Right lobe of liver (tissue), 6 donors: ENCODE measurements at regions not wholly inside any gene's neighbourhood (a gene's known extent, or its start where the extent isn't known, plus 50 kb on each side); places are given as distances from the start of the nearest gene placed in this dataset.

ENCODE experiments used
- ATAC-seq, 4 donors: fragments of 200-7000 bp; cut with Tn5 transposase; one replicate each; pipeline ENCODE4 v1.9.1; 2020; ENCODE audit warnings: mild to moderate bottlenecking in 4 of 4, moderate library complexity in 4 of 4
- DNase-seq, 3 donors: peaks; one replicate each; pipeline ENCODE4 v3.0.0-alpha.2; 2020
- H3K27ac ChIP-seq, 3 donors: fragments of 200-600 bp; one replicate each; pipeline ENCODE4 v1.8.0; 2022
- H3K27me3 ChIP-seq, 2 donors: fragments of 200-600 bp; one replicate each; pipeline ENCODE4 v1.8.0; 2022
- H3K36me3 ChIP-seq, 4 donors: fragments of 200-600 bp; sonication (generic) in 1 of 4; one replicate each; pipeline versions ENCODE4 v1.5.1 to v1.8.0; 2017 to 2022; ENCODE audit warnings: control low read depth in 1 of 4
- H3K4me1 ChIP-seq, 4 donors: fragments of 200-600 bp; sonication (generic) in 1 of 4; one replicate each; pipeline versions ENCODE4 v1.5.1 to v1.8.0; 2017 to 2022; ENCODE audit warnings: control low read depth in 1 of 4
- H3K4me3 ChIP-seq, 3 donors: fragments of 200-600 bp; one replicate each; pipeline ENCODE4 v1.8.0; 2022
- H3K9me3 ChIP-seq, 4 donors: fragments of 200-600 bp; sonication (generic) in 1 of 4; one replicate each; pipeline versions ENCODE4 v1.5.1 to v1.8.0; 2017 to 2022; ENCODE audit warnings: control low read depth in 1 of 4
- CTCF ChIP-seq, 4 donors: fragments of 200-600 bp in 3 of 4; fragments of 450-650 bp in 1 of 4; IDR thresholded peaks; one replicate each; pipeline versions ENCODE4 v1.5.1 to v1.8.0; 2016 to 2022; ENCODE audit warnings: antibody characterized with exemption in 4 of 4, mild to moderate bottlenecking in 2 of 4
- POLR2A ChIP-seq: fragments of 450-650 bp; IDR thresholded peaks from one replicate; pipeline ENCODE4 v1.6.1; 2017; ENCODE audit warnings: antibody characterized with exemption, mild to moderate bottlenecking
- WGBS: methylation state at CpG from one replicate; pipeline ENCODE4 v1.1.6; 2018; ENCODE audit warnings: low coverage, low lambda C conversion rate; ENCODE audit not compliant: insufficient coverage; ENCODE audit errors: missing lambda C conversion rate; 5-methylcytosine and 5-hydroxymethylcytosine counted together
- intact Hi-C, 2 donors: fragments of 100-400 bp; cut with DNase I; formaldehyde crosslinking; loops; one replicate each; pipeline versions ENCODE4 v1.11.2 to v1.14.1; 2022
- donor health status: DM: no; HTN: yes; CAD: no.
- donor health status: DM: no; HTN: no; CAD: no.
- donor health status: DM: no; HTN: no; CAD: no.
- donor health status: DM: no; HTN: yes; CAD: no.
- donor health status: DM: no; HTN: yes; CAD: no.

- ATAC-seq, result no peak
- no peaks in the 10 kb centered on the region for H3K36me3 ChIP-seq
- no peak for DNase-seq
Measured at GRCh38 chr7:35348611-35349400, 94.9 kb upstream of the TBX20 start.

GRCh38 chr7:35342786-35343185 is 88.9 kb upstream of the TBX20 start:
- Histone ChIP-seq H3K4me3 (no peak overlapping the region), H3K27me3 (no peaks in the 10 kb centered on the region), H3K4me1 (no peaks in the 10 kb centered on the region), H3K9me3 (no peaks in the 10 kb centered on the region), H3K36me3 (no peaks in the 10 kb centered on the region), H3K27ac (no peak overlapping the region)
- intact Hi-C loops, result no loop called here
- ATAC-seq, result no peak
- TF ChIP-seq CTCF (IDR thresholded peaks at IDR 0.05) (no peak), POLR2A (no peak)
- whole genome bisulfite sequencing, result 66% methylated on average over 3 of the region's 3 CpGs
- no peak for DNase-seq

More at GRCh38 chr7:35348611-35349400, 94.9 kb upstream of the TBX20 start:
- Histone ChIP-seq H3K4me3 (no peak overlapping the region), H3K27ac (no peak overlapping the region), H3K27me3 (no peaks in the 10 kb centered on the region), H3K4me1 (no peaks in the 10 kb centered on the region), H3K9me3 (no peaks in the 10 kb centered on the region)
- TF ChIP-seq POLR2A (no peak), CTCF (IDR thresholded peaks at IDR 0.05) (no peak)
- intact Hi-C loops, result no loop called here
- WGBS, result 59% methylated on average over 8 of the region's 10 CpGs

- Histone ChIP-seq H3K4me3 (no peak overlapping the region), H3K4me1 (no peaks in the 10 kb centered on the region), H3K36me3 (no peaks in the 10 kb centered on the region), H3K27ac (no peak overlapping the region), H3K9me3 (no peaks in the 10 kb centered on the region), H3K27me3 (no peaks in the 10 kb centered on the region)
- DNase-seq, result no peak
- WGBS, result 82% methylated on average over 4 of the region's 6 CpGs
- no peak for TF ChIP-seq POLR2A
- no peak for TF ChIP-seq CTCF (IDR thresholded peaks at IDR 0.05)
- intact Hi-C loops, result no loop called here
- no peak for ATAC-seq
Measured at GRCh38 chr7:35339811-35340210, 85.9 kb upstream of the TBX20 start.

DNA sequence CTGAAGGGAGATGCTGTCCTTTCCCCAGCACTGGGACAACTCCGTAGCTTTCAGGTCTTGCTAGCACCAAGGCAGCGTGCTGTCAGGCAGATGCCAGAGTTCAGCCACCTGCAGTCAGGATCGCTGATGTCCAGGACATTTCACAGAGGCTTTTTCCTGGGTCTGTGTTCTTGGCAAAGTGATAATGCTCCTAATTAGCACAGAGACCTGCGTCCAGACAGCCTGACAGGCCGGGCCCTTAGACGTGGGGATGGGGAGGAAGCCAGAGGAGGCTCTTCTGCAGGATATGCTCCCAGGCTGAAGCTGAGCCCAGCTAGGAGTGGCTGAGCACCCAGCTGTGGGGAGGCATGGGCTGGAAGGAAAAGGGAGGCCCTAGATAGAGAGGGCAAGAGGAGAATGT is 82.5 kb upstream of the TBX20 start:
- TF ChIP-seq POLR2A (no peak), CTCF (IDR thresholded peaks at IDR 0.05) (no peak)
- Histone ChIP-seq H3K9me3 (no peaks in the 10 kb centered on the region), H3K27ac (no peak overlapping the region), H3K36me3 (no peaks in the 10 kb centered on the region), H3K4me1 (no peaks in the 10 kb centered on the region), H3K27me3 (no peaks in the 10 kb centered on the region), H3K4me3 (no peak overlapping the region)
- intact Hi-C loops, result no loop called here
- no peak for DNase-seq
- no peak for ATAC-seq
- 51% methylated on average over 6 of the region's 6 CpGs for WGBS
